Keratinocyte (primary cell): ENCODE measurements at regions not wholly inside any gene's neighbourhood (a gene's known extent, or its start where the extent isn't known, plus 50 kb on each side); places are given as distances from the start of the nearest gene placed in this dataset.

Source experiments
- DNase-seq: peaks from one replicate; pipeline ENCODE4 v3.0.0-alpha.2; 2011; ENCODE audit warnings: low read depth, missing footprints, low spot score
- FAIRE-seq: peaks from 2 replicates; lab custom pipeline; 2011; peaks lifted over from hg19 to GRCh38; lab: Jason Lieb, UNC
- H2AFZ ChIP-seq: 2 replicates; pipeline ENCODE4 v1.6.0; 2012; ENCODE audit warnings: low read length, control low read depth, inconsistent platforms; ENCODE audit not compliant: control insufficient read depth
- H3K27ac ChIP-seq: 2 replicates; pipeline ENCODE4 v1.5.1; 2011; ENCODE audit warnings: low read length; ENCODE audit not compliant: control insufficient read depth, insufficient read depth
- H3K27me3 ChIP-seq: 3 replicates; pipeline ENCODE4 v1.6.0; 2011; ENCODE audit warnings: low read length; ENCODE audit not compliant: control insufficient read depth, insufficient read depth; ENCODE audit errors: extremely low read depth
- H3K36me3 ChIP-seq, 2 experiments: 2 replicates in 1 of 2; 3 replicates in 1 of 2; pipeline ENCODE4 v1.5.1; 2011; ENCODE audit warnings: low read length in 2 of 2, mild to moderate bottlenecking in 1 of 2; ENCODE audit not compliant: control insufficient read depth in 2 of 2, insufficient read depth in 2 of 2; ENCODE audit errors: extremely low read depth in 1 of 2
- H3K4me1 ChIP-seq: 3 replicates; pipeline ENCODE4 v1.5.1; 2011; ENCODE audit warnings: low read length; ENCODE audit not compliant: control insufficient read depth, insufficient read depth; ENCODE audit errors: extremely low read depth
- H3K4me2 ChIP-seq: 3 replicates; pipeline ENCODE4 v1.6.0; 2011; ENCODE audit warnings: low read depth, low read length; ENCODE audit not compliant: control insufficient read depth, insufficient read depth; ENCODE audit errors: extremely low read depth
- H3K4me3 ChIP-seq, 3 experiments: fragments of 200-600 bp in 1 of 3; sonication (generic) in 1 of 3; 2 replicates in 2 of 3; 3 replicates in 1 of 3; pipeline ENCODE4 v1.5.1; 2011 to 2016; ENCODE audit warnings: low read length in 3 of 3, mild to moderate bottlenecking in 3 of 3, control low read depth in 2 of 3, inconsistent platforms in 1 of 3, low read depth in 1 of 3, mixed read lengths in 1 of 3, mixed run types in 1 of 3, moderate library complexity in 1 of 3; ENCODE audit not compliant: control insufficient read depth in 2 of 3, insufficient read depth in 2 of 3; ENCODE audit errors: extremely low read depth in 1 of 3
- H3K79me2 ChIP-seq: 2 replicates; pipeline ENCODE4 v1.6.0; 2012; ENCODE audit warnings: low read length; ENCODE audit not compliant: control insufficient read depth, insufficient read depth
- H3K9ac ChIP-seq: 3 replicates; pipeline ENCODE4 v1.6.0; 2011; ENCODE audit warnings: low read length; ENCODE audit not compliant: control insufficient read depth, insufficient read depth; ENCODE audit errors: extremely low read depth
- H3K9me1 ChIP-seq: 3 replicates; pipeline ENCODE4 v1.6.0; 2011; ENCODE audit warnings: low read length; ENCODE audit not compliant: control insufficient read depth, insufficient read depth; ENCODE audit errors: extremely low read depth
- H3K9me3 ChIP-seq: 2 replicates; pipeline ENCODE4 v1.5.1; 2012; ENCODE audit warnings: low read depth, low read length; ENCODE audit not compliant: control insufficient read depth
- H4K20me1 ChIP-seq: 3 replicates; pipeline ENCODE4 v1.6.0; 2011; ENCODE audit warnings: low read length; ENCODE audit not compliant: control insufficient read depth, insufficient read depth; ENCODE audit errors: extremely low read depth
- CTCF ChIP-seq, 3 experiments: IDR thresholded peaks in 1 of 3; conservative IDR thresholded peaks in 1 of 3; optimal IDR thresholded peaks in 1 of 3; 2 replicates in 2 of 3; 3 replicates in 1 of 3; pipeline versions ENCODE3 to v1.5.1; 2011; ENCODE audit warnings: low read length in 3 of 3, mild to moderate bottlenecking in 3 of 3, moderate library complexity in 2 of 3, control low read depth in 1 of 3, inconsistent platforms in 1 of 3; ENCODE audit not compliant: insufficient read depth in 2 of 3; ENCODE audit errors: extremely low read depth in 1 of 3
- EZH2 ChIP-seq: IDR thresholded peaks from one replicate; pipeline ENCODE4 v1.6.1; 2012; ENCODE audit warnings: inconsistent platforms, mild to moderate bottlenecking, low read length, moderate library complexity
- dilution Hi-C: fragments of 300-500 bp; cut with MboI; formaldehyde crosslinking; loops from one replicate; pipeline ENCODE4 v1.7.0; 2020; ENCODE audit warnings: low sequenced_read_pairs; ENCODE audit not compliant: extremely low pct_ligation_motif_present

DNA sequence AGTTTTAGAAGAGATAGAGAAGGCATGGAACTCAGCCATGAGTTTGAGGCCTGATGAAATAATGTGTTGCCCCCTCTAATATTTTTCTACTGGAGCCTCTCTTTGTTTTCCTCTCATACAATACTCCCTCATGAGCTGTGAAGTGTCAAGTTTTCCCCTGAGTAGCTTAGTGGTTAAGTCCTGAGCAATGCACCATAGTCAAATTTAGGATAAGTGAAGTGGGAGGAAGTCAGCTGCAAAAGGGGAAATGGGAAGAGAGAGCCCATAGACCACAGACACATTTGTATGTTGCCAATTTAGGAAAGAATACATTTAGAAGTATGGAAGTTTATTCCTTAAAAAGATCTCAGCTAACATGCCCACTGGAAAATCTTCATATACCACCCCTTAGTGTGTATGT, 171.5 kb upstream of the NREP start:
- peak; percentile 46 for FAIRE-seq
- H3K27ac ChIP-seq, result no peak overlapping the region
- dilution Hi-C loops, result no loop called here

GRCh38 chr5:111927191-111927590, 170.2 kb upstream of the NREP start:
- FAIRE-seq, result no peak
- peaks cover 33% of the 10 kb centered on the region for H3K4me1 ChIP-seq
- H3K27ac ChIP-seq, result no peak overlapping the region
- H3K36me3 ChIP-seq, result no peaks in the 10 kb centered on the region
- H4K20me1 ChIP-seq, result no peaks in the 10 kb centered on the region
- no peak overlapping the region for H3K4me2 ChIP-seq
- no peak overlapping the region for H3K9ac ChIP-seq
- dilution Hi-C loops, result no loop called here
- H3K4me3 ChIP-seq, result no peak overlapping the region
- no peaks in the 10 kb centered on the region for H3K27me3 ChIP-seq
- no peak overlapping the region for H2AFZ ChIP-seq
- no peak for DNase-seq
- no peaks in the 10 kb centered on the region for H3K9me3 ChIP-seq
- no peaks in the 10 kb centered on the region for H3K9me1 ChIP-seq
- no peak for TF ChIP-seq CTCF (optimal IDR thresholded peaks at IDR 0.05 in 1 of 3, IDR thresholded peaks at IDR 0.05 in 1 of 3, conservative IDR thresholded peaks at IDR 0.05 in 1 of 3; ENCODE audit: extremely low read depth in 1 of 3, insufficient read depth in 2 of 3, low read length in 3 of 3)
- TF ChIP-seq EZH2, result no peak
- no peaks in the 10 kb centered on the region for H3K79me2 ChIP-seq

More for the DNA sequence above, 171.5 kb upstream of the NREP start:
- H3K4me1 ChIP-seq, result peaks cover 40% of the 10 kb centered on the region
- H3K79me2 ChIP-seq, result no peaks in the 10 kb centered on the region
- H2AFZ ChIP-seq, result no peak overlapping the region
- no peaks in the 10 kb centered on the region for H3K27me3 ChIP-seq
- H3K9me3 ChIP-seq, result no peaks in the 10 kb centered on the region
- DNase-seq, result no peak
- H3K9ac ChIP-seq, result no peak overlapping the region
- H3K4me2 ChIP-seq, result no peak overlapping the region
- no peaks in the 10 kb centered on the region for H4K20me1 ChIP-seq
- no peak for TF ChIP-seq CTCF (optimal IDR thresholded peaks at IDR 0.05 in 1 of 3, IDR thresholded peaks at IDR 0.05 in 1 of 3, conservative IDR thresholded peaks at IDR 0.05 in 1 of 3; ENCODE audit: extremely low read depth in 1 of 3, insufficient read depth in 2 of 3, low read length in 3 of 3)
- H3K36me3 ChIP-seq, result no peaks in the 10 kb centered on the region
- no peak overlapping the region for H3K4me3 ChIP-seq
- H3K9me1 ChIP-seq, result no peaks in the 10 kb centered on the region
